Pancreas (tissue), 10 donors: ENCODE measurements at regions not wholly inside any gene's neighbourhood (a gene's known extent, or its start where the extent isn't known, plus 50 kb on each side); places are given as distances from the start of the nearest gene placed in this dataset.
"Not testable (repeated sequence)": the region's sequence is repeated elsewhere in the genome, so short reads cannot be mapped to it uniquely, and the experiment has no call there.

Experiments used
- ATAC-seq, 4 donors: fragments of 200-7000 bp; cut with Tn5 transposase; one replicate each; pipeline versions ENCODE4 v1.8.0 to v1.9.1; 2020; ENCODE audit warnings: mild to moderate bottlenecking in 4 of 4, moderate library complexity in 4 of 4
- DNase-seq, 6 donors: peaks; one replicate each; pipeline ENCODE4 v3.0.0-alpha.2; 2020
- FAIRE-seq: peaks from 2 replicates; lab custom pipeline; 2012; peaks lifted over from hg19 to GRCh38; lab: Jason Lieb, UNC
- H3K27ac ChIP-seq, 4 donors: fragments of 200-600 bp; sonication (generic); 1 replicate in 3 of 4; 2 replicates in 1 of 4; pipeline versions ENCODE4 v1.5.0 to v1.8.0; 2020
- H3K27me3 ChIP-seq, 4 donors: fragments of 200-600 bp; one replicate each; pipeline ENCODE4 v1.8.0; 2021
- H3K36me3 ChIP-seq, 3 donors: fragments of 200-600 bp; sonication (generic) in 1 of 3; one replicate each; pipeline versions ENCODE4 v1.5.0 to v1.8.0; 2020 to 2021
- H3K4me1 ChIP-seq, 3 donors: fragments of 200-600 bp; one replicate each; pipeline ENCODE4 v1.8.0; 2021
- H3K4me3 ChIP-seq, 4 donors: fragments of 200-600 bp; sonication (generic) in 2 of 4; one replicate each; pipeline versions ENCODE4 v1.5.0 to v1.8.0; 2020 to 2021
- H3K9me3 ChIP-seq, 4 donors: fragments of 200-600 bp; one replicate each; pipeline ENCODE4 v1.8.0; 2021
- whole genome bisulfite sequencing, 2 donors: extraction: QIAGEN DNeasy Blood & Tissue Kit; methylation state at CpG; one replicate each; pipeline ENCODE4 v1.1.7; 2013; 5-methylcytosine and 5-hydroxymethylcytosine counted together
- intact Hi-C, 3 donors: fragments of 100-400 bp; cut with DNase I; formaldehyde crosslinking; loops; one replicate each; pipeline versions ENCODE4 v1.11.1 to v1.14.2; 2022
- TF ChIP-seq, protein P1 (sequence below), 4 donors: fragments of 200-600 bp; sonication (generic) in 3 of 4; IDR thresholded peaks; one replicate each; pipeline versions ENCODE4 v1.5.0 to v1.8.0; 2021; ENCODE audit warnings: antibody characterized with exemption in 4 of 4
- donor health status: healthy with polysubstance abuse.
- donor health status: DM: no; HTN: no; CAD: no; lungs with moderate emphysema.
- donor health status: DM: no; HTN: no; CAD: no.
- donor health status: control.
- donor health status: control.
- donor health status: Bipolar disorder and iron deficiency.
- donor health status: DM: yes; HTN: yes; CAD: no.
- donor health status: DM: no; HTN: no; CAD: no.
- donor health status: DM: no; HTN: no; CAD: no.
- donor health status: DM: yes; HTN: yes; CAD: no.

DNA sequence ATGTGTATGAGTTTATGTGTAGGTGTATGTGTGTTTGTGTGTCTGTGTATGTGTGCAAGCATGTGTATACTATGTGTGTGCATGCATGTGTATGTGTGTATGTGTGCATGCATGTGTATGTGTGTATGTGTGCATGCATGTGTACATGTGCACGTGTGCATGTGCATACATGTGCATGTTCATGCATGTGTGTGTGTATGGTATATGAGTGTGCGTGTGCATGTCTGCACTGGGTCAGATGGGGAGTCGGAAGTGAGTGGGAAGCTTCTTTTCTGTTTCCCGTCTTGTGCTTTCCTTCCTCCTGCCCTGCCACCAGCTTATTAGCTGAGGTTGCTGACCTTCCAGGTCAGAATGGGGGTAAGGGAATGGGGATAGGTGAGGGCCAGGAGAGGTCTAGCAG lies 174.7 kb downstream of the MAP2K4 start:
- ATAC-seq (no peak), FAIRE-seq (no peak), DNase-seq (no peak)
- WGBS, 2 donors: 63 to 74% methylated on average over 4 of the region's 4 CpGs
- intact Hi-C loops: no loop called here
- Histone ChIP-seq H3K4me3 (no peak overlapping the region), H3K4me1 (no peaks in the 10 kb centered on the region), H3K36me3 (no peaks in the 10 kb centered on the region), H3K27ac (no peak overlapping the region), H3K9me3 (no peaks in the 10 kb centered on the region), H3K27me3 (no peaks in the 10 kb centered on the region)
- TF ChIP-seq, protein P1, sequence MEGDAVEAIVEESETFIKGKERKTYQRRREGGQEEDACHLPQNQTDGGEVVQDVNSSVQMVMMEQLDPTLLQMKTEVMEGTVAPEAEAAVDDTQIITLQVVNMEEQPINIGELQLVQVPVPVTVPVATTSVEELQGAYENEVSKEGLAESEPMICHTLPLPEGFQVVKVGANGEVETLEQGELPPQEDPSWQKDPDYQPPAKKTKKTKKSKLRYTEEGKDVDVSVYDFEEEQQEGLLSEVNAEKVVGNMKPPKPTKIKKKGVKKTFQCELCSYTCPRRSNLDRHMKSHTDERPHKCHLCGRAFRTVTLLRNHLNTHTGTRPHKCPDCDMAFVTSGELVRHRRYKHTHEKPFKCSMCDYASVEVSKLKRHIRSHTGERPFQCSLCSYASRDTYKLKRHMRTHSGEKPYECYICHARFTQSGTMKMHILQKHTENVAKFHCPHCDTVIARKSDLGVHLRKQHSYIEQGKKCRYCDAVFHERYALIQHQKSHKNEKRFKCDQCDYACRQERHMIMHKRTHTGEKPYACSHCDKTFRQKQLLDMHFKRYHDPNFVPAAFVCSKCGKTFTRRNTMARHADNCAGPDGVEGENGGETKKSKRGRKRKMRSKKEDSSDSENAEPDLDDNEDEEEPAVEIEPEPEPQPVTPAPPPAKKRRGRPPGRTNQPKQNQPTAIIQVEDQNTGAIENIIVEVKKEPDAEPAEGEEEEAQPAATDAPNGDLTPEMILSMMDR (IDR thresholded peaks at IDR 0.05): no peak

DNA sequence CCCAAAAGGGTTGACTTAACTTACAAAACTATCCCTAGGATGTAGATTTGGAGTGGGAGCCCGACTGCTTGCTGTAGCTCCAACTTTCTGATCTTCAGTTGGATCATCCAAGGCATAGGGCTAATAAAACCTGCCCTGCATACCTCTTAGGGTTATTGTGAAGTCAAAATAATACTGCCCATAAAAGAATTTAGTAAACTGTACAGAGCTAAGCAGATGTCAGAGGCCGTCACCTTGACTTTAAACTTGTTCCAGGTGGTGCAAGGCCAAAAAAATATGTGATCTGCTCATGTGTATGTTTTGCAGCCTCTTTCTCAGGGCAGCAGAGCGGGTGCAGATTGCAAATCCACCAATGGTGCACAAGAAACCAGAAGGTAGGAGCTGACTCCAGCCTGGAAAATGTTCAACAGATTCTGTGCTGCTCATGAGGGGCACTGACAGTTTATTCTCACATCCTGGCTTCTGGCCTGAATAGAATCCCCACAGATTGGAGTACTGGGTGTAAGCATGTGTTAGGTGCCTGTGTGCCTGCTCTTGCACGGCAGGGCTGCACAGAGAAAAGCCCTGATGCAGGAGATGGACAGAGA lies 180.7 kb downstream of the MAP2K4 start:
- H3K4me3 ChIP-seq: no peak overlapping the region
- no peaks in the 10 kb centered on the region for H3K36me3 ChIP-seq
- TF ChIP-seq, protein P1 (IDR thresholded peaks at IDR 0.05): no peak
- WGBS, 2 donors: 63 to 65% methylated on average over 4 of the region's 4 CpGs
- H3K27ac ChIP-seq: no peak overlapping the region
- no peak for DNase-seq
- H3K9me3 ChIP-seq: no peaks in the 10 kb centered on the region
- no peaks in the 10 kb centered on the region for H3K27me3 ChIP-seq
- intact Hi-C loops: no loop called here
- no peak for ATAC-seq
- no peak for FAIRE-seq
- H3K4me1 ChIP-seq: no peaks in the 10 kb centered on the region

DNA sequence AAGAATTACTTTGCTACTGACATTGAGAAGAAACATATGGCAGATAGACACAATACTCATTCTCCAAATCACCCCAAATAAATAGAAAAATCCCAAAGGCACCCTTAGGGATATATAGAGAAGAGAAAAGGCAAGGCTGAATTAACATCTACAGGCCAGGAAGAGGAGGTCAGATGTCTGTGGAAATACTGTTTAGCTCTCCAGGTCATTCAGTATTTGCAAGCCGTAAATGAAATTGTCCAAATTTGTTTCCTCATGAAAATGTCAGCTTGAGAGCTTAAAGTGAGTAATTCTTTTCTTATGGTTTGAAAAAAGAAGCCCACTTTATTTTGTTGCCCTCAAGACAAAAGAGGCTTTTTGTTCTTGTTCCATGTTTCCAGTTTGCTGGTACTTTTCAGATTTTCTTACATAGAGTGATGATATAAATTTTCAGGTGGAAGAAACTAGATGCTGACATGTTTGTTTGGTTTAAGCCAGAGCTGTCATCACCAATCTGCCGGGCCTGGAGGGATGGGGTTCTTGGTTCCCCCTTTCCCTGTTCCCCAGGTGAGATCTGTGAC lies 189.0 kb downstream of the MAP2K4 start:
- TF ChIP-seq, protein P1 (IDR thresholded peaks at IDR 0.05): no peak
- Histone ChIP-seq H3K27me3 (no peaks in the 10 kb centered on the region), H3K4me3 (no peak overlapping the region), H3K36me3 (no peaks in the 10 kb centered on the region), H3K9me3 (no peaks in the 10 kb centered on the region), H3K4me1 (no peaks in the 10 kb centered on the region), H3K27ac (no peak overlapping the region)
- FAIRE-seq (no peak), ATAC-seq (no peak), DNase-seq (no peak)
- 49 to 59% methylated on average over 2 of the region's 2 CpGs for WGBS, 2 donors
- intact Hi-C loops: no loop called here

GRCh38 chr17:12220714-12221439 lies 200.2 kb downstream of the MAP2K4 start:
- H3K27me3 ChIP-seq, H3K9me3 ChIP-seq, intact Hi-C loops, H3K4me3 ChIP-seq, H3K36me3 ChIP-seq, FAIRE-seq, H3K27ac ChIP-seq, H3K4me1 ChIP-seq, ATAC-seq: not testable (repeated sequence)
- 92 to 93% methylated on average over 53 to 59 of the region's 59 CpGs for WGBS, 2 donors
- DNase-seq: peak in 1 of 6 donors; percentile 32

- intact Hi-C loops: no loop called here
- Histone ChIP-seq H3K4me1 (no peaks in the 10 kb centered on the region), H3K4me3 (no peak overlapping the region), H3K27ac (no peak overlapping the region), H3K36me3 (no peaks in the 10 kb centered on the region), H3K9me3 (no peaks in the 10 kb centered on the region), H3K27me3 (no peaks in the 10 kb centered on the region)
- FAIRE-seq: no peak
- TF ChIP-seq, protein P1 (IDR thresholded peaks at IDR 0.05): no peak
- no peak for ATAC-seq
- DNase-seq: no peak
- WGBS, 2 donors: 74 to 80% methylated on average over 4 of the region's 4 CpGs
Observed at GRCh38 chr17:12222392-12222791, 201.7 kb downstream of the MAP2K4 start.
